Hepatic stellate cell (primary cell): ENCODE measurements at regions not wholly inside any gene's neighbourhood (a gene's known extent, or its start where the extent isn't known, plus 50 kb on each side); places are given as distances from the start of the nearest gene placed in this dataset.
"Not testable (repeated sequence)": the region's sequence is repeated elsewhere in the genome, so short reads cannot be mapped to it uniquely, and the experiment has no call there.

Experiments used
- DNase-seq: peaks from one replicate; pipeline ENCODE4 v3.0.0; 2011; ENCODE audit warnings: low spot score

- DNase-seq = no peak
These were observed 326.3 kb downstream of the CHL1 start for GRCh38 chr3:522888-523287.

- no peak for DNase-seq
These were observed 328.9 kb downstream of the CHL1 start for GRCh38 chr3:525415-525814.

- DNase-seq = peak; percentile 2
These were observed 339.2 kb downstream of the CHL1 start for GRCh38 chr3:535566-536416.

GRCh38 chr3:536417-536813 lies 339.9 kb downstream of the CHL1 start:
- no peak for DNase-seq

GRCh38 chr3:541062-541801 lies 344.7 kb downstream of the CHL1 start:
- DNase-seq = no peak

GRCh38 chr3:542021-542420 lies 345.5 kb downstream of the CHL1 start:
- DNase-seq = no peak

GRCh38 chr3:549636-550035 lies 353.1 kb downstream of the CHL1 start:
- no peak for DNase-seq

GRCh38 chr3:550471-550870 lies 353.9 kb downstream of the CHL1 start:
- DNase-seq = no peak

GRCh38 chr3:557972-558371 lies 361.4 kb downstream of the CHL1 start:
- DNase-seq = no peak

GRCh38 chr3:567488-568185 lies 371.1 kb downstream of the CHL1 start:
- no peak for DNase-seq

- not testable (repeated sequence) for DNase-seq
These were observed 383.0 kb downstream of the CHL1 start for GRCh38 chr3:579529-579928.

- not testable (repeated sequence) for DNase-seq
These were observed 392.5 kb downstream of the CHL1 start for GRCh38 chr3:589066-589465.

- DNase-seq = not testable (repeated sequence)
These were observed 400.7 kb downstream of the CHL1 start for GRCh38 chr3:597304-597703.

GRCh38 chr3:597746-598145 lies 401.2 kb downstream of the CHL1 start:
- DNase-seq = not testable (repeated sequence)

- not testable (repeated sequence) for DNase-seq
These were observed 410.9 kb downstream of the CHL1 start for GRCh38 chr3:607480-607879.

GRCh38 chr3:621714-622113 lies 425.2 kb downstream of the CHL1 start:
- DNase-seq = no peak

- DNase-seq = no peak
These were observed 425.8 kb downstream of the CHL1 start for GRCh38 chr3:622314-622713.

- no peak for DNase-seq
These were observed 427.5 kb downstream of the CHL1 start for GRCh38 chr3:623914-624545.

GRCh38 chr3:632571-633170 lies 436.1 kb downstream of the CHL1 start:
- peak; percentile 0 for DNase-seq

- DNase-seq = no peak
These were observed 437.9 kb downstream of the CHL1 start for GRCh38 chr3:634511-634910.

- DNase-seq = no peak
These were observed 438.8 kb downstream of the CHL1 start for GRCh38 chr3:635393-635792.

- DNase-seq = no peak
These were observed 446.8 kb downstream of the CHL1 start for GRCh38 chr3:643376-643775.
